ENCODE measurements at regions not wholly inside any gene's neighbourhood (a gene's known extent, or its start where the extent isn't known, plus 50 kb on each side); places are given as distances from the start of the nearest gene placed in this dataset.
"Not testable (repeated sequence)": the region's sequence is repeated elsewhere in the genome, so short reads cannot be mapped to it uniquely, and the experiment has no call there.

DNA sequence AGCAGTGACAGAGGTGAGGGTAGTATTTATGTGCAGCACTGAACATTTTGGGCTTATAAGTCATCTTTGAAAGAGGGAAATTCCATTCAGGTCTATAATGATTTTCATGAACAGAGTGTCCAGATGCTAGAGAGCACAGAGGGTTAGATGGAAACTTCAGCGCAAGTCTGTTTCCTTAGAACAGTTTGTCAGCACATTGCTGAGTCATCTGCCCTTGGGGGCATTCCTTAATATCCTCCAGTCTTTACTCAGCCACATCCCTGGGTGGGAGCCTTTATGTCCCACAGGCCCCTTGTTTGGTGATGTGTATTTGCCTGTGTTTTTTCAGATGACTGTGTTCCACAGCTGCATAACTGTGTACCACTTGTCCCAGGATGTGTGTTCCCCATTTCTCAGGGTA lies 138.5 kb upstream of the S1PR3 start:
- Mint-ChIP-seq H3K4me1 (ENCODE audit: low read depth) (no peaks in the 10 kb centered on the region), H3K27me3 (ENCODE audit: low read depth) (peaks cover 48% of the 10 kb centered on the region), H3K9me3 (peaks cover 15% of the 10 kb centered on the region), H3K27ac (no peak overlapping the region), H3K4me3 (no peak overlapping the region), H3K36me3 (ENCODE audit: low read depth) (peaks cover 4% of the 10 kb centered on the region)
- intact Hi-C loops (cut with micrococcal nuclease), result no loop called here
- CTCF ChIA-PET, result no interaction called here
- no peak for DNase-seq

DNA sequence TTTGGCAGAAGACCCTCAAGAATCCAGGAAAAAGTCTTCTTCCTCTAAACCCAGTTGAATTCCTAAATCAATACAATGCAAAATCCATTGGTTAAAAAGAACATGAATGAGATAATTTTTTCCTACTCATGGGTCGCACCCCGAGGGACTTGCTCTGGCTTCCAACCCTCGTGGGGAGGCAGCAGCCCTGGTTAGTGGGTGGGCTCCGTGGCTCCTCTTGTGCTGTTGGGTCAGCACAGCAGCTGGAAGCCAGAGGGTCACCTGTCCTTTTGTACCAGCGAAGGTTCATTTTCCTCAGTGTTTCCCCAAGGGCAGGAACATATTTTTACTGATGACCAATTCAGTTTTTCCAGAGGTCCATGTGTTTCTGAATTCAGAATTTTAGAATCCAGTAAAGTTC lies 120.6 kb upstream of the S1PR3 start:
- peaks cover 21% of the 10 kb centered on the region for H3K27me3 Mint-ChIP-seq (ENCODE audit: low read depth)
- intact Hi-C loops (cut with micrococcal nuclease), result no loop called here
- no peak for DNase-seq
- H3K4me1 Mint-ChIP-seq (ENCODE audit: low read depth), result peaks cover 2% of the 10 kb centered on the region
- no peaks in the 10 kb centered on the region for H3K36me3 Mint-ChIP-seq (ENCODE audit: low read depth)
- CTCF ChIA-PET, result no interaction called here
- H3K9me3 Mint-ChIP-seq, result peaks cover 7% of the 10 kb centered on the region
- no peak overlapping the region for H3K27ac Mint-ChIP-seq
- H3K4me3 Mint-ChIP-seq, result no peak overlapping the region

GRCh38 chr9:88871669-88872068 lies 119.6 kb upstream of the S1PR3 start:
- intact Hi-C loops (cut with micrococcal nuclease), result no loop called here
- H3K27me3 Mint-ChIP-seq (ENCODE audit: low read depth), result peaks cover 21% of the 10 kb centered on the region
- H3K9me3 Mint-ChIP-seq, result peaks cover 7% of the 10 kb centered on the region
- no peaks in the 10 kb centered on the region for H3K36me3 Mint-ChIP-seq (ENCODE audit: low read depth)
- DNase-seq, result no peak
- CTCF ChIA-PET, result no interaction called here
- peaks cover 2% of the 10 kb centered on the region for H3K4me1 Mint-ChIP-seq (ENCODE audit: low read depth)
- H3K4me3 Mint-ChIP-seq, result no peak overlapping the region
- H3K27ac Mint-ChIP-seq, result no peak overlapping the region

DNA sequence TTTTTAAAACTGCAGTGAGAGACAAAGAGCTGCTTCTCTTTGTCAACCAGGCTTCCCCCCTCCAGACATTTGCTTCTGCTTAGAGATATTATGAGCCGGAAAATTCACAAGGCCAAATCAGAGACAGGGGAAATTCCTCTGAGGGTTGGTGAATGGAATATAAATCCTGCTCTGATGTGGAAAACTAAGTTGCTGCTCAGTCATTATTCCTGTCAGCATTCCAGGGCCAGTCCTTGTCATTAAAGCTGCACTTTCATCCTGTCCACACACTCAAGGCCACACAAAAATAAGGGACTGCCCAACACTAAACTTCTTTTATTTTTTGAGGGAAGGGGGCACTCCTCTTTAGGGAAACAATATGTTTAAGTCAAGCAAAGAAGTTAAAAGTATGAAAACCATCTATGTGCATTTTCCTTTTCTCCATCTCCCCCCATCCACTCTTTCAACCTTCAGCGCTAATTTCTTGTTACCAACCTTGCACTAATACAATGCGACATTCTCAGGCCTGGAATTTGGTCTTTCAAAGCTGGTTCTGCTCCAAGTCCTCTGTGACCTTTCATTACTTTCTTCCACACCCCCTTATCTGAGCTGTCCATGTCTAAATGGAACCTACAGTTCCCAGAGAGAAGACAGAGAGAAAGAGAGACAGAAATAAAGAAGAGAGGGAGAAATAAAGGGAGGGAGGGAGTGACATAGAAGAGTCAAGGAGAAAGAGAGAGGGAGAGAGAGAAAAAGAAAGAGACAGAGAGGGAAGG lies 118.9 kb upstream of the S1PR3 start:
- CTCF ChIA-PET, result no interaction called here
- H3K36me3 Mint-ChIP-seq (ENCODE audit: low read depth), result no peaks in the 10 kb centered on the region
- intact Hi-C loops (cut with micrococcal nuclease), result no loop called here

DNA sequence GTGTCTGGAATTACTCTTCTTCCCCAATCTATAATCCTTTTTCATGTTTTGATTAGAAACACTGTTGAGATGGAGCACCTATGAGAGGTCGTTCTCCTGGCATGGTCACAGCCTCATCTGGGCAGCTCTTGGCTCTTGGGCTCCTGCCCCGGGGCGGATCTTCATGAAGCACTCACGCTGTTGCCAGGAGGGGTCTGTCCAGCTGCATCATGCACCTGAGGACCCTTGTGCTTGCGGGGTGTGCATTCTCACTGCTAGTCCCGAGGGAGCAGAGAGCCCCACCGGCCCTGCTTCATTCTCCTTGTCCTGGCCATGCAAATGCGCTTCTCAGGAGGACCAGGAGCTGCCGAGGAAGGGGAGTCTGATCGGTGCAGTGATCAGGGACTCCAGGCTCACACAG lies 117.6 kb upstream of the S1PR3 start:
- no peaks in the 10 kb centered on the region for H3K36me3 Mint-ChIP-seq (ENCODE audit: low read depth)
- H3K4me3 Mint-ChIP-seq, result no peak overlapping the region
- peaks cover 27% of the 10 kb centered on the region for H3K27me3 Mint-ChIP-seq (ENCODE audit: low read depth)
- intact Hi-C loops (cut with micrococcal nuclease), result no loop called here
- no peak overlapping the region for H3K27ac Mint-ChIP-seq
- DNase-seq, result no peak
- peaks cover 2% of the 10 kb centered on the region for H3K4me1 Mint-ChIP-seq (ENCODE audit: low read depth)
- CTCF ChIA-PET, result no interaction called here
- peaks cover 5% of the 10 kb centered on the region for H3K9me3 Mint-ChIP-seq

More for the DNA sequence above, 118.9 kb upstream of the S1PR3 start:
- H3K27me3 Mint-ChIP-seq (ENCODE audit: low read depth), result peaks cover 21% of the 10 kb centered on the region
- peaks cover 7% of the 10 kb centered on the region for H3K9me3 Mint-ChIP-seq
- peaks cover 2% of the 10 kb centered on the region for H3K4me1 Mint-ChIP-seq (ENCODE audit: low read depth)
- H3K27ac Mint-ChIP-seq, result no peak overlapping the region
- DNase-seq, result no peak
- H3K4me3 Mint-ChIP-seq, result no peak overlapping the region

DNA sequence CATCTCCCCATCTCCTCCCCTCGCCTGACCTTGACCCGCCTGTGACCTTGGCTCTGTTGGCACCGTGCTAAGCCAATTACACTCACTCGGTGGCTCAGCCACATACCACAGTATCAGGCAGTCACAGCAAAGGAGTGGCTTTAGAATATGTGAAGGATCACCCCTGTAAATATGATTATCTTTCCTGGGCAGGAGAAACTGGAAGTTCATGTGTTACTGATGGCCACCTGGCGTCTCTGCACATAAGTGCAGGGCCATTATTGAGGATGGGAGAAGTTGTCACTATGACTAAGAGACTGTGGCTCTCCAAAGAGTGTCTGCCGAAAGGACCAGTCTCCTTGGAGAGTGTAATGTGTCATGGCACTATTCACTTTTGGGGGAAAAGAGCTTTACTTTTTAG lies 116.9 kb upstream of the S1PR3 start:
- Mint-ChIP-seq H3K27ac (no peak overlapping the region), H3K9me3 (no peaks in the 10 kb centered on the region), H3K4me1 (ENCODE audit: low read depth) (peaks cover 2% of the 10 kb centered on the region), H3K27me3 (ENCODE audit: low read depth) (peaks cover 19% of the 10 kb centered on the region), H3K36me3 (ENCODE audit: low read depth) (no peaks in the 10 kb centered on the region), H3K4me3 (no peak overlapping the region)
- CTCF ChIA-PET, result no interaction called here
- intact Hi-C loops (cut with micrococcal nuclease), result no loop called here
- DNase-seq, result no peak

DNA sequence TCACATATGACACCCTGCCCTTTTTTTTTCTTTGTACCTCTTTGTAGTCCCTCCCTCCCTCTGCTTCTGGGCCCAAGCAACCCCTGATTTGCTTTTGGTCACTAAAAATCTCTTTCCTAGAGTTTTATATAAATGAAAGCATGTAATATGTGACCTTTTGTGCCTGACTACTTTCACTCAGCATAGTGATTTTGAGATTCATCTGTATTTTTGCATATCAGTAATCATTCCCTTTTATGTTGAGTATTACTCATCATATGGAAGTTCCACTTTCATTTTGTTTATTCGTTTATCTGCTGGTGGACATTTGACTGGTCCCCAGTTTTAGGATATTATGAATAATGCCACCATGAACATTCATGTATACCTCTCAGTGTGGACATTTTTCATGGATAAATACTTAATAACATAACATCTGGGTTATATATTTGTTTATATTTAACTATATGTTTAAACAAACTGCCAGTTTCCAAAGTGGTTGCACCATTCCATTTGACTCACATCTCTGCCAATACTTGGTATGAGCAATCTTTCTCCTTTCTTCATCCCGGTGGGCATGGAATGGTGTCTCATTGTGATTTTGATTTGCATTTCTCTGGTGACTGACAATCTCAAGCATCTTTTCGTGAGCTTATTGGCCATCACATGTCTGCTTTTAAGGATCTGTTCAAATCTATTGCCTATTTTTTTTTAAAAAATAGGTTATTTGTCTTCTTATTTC lies 115.7 kb upstream of the S1PR3 start:
- peaks cover 15% of the 10 kb centered on the region for H3K27me3 Mint-ChIP-seq (ENCODE audit: low read depth)
- CTCF ChIA-PET, result interaction anchor here (0.6 kb wide), 1 partner anchor 46 kb away, joined by 5 read pairs; no protein-coding TSS in a partner anchor
- no peak for DNase-seq
- H3K4me1 Mint-ChIP-seq (ENCODE audit: low read depth), result peaks cover 2% of the 10 kb centered on the region
- intact Hi-C loops (cut with micrococcal nuclease), result no loop called here
- no peaks in the 10 kb centered on the region for H3K9me3 Mint-ChIP-seq
- no peak overlapping the region for H3K27ac Mint-ChIP-seq
- H3K36me3 Mint-ChIP-seq (ENCODE audit: low read depth), result no peaks in the 10 kb centered on the region
- H3K4me3 Mint-ChIP-seq, result no peak overlapping the region

DNA sequence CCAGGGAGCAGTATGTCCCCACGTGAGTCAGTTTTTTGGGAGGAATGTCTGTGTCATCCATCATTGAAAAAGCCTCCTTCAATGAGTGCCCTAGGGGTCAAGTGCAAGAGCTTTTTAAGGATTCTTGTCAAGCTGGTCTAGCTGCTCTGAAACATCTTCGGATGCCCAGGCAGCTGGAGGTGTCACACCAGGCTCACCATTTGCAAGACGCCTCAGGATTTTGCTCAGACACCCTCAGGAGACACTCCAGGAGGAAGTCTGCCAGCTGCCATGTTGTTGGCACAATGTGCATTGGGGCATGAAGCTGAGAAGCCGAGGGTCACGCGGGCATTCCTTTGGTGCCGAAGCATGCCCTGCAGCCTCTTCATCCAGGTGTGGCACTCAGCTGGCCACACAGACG lies 111.1 kb upstream of the S1PR3 start:
- H3K36me3 Mint-ChIP-seq (ENCODE audit: low read depth), result peaks cover 2% of the 10 kb centered on the region
- peaks cover 16% of the 10 kb centered on the region for H3K9me3 Mint-ChIP-seq
- H3K4me1 Mint-ChIP-seq (ENCODE audit: low read depth), result peaks cover 14% of the 10 kb centered on the region
- H3K4me3 Mint-ChIP-seq, result no peak overlapping the region
- CTCF ChIA-PET, result no interaction called here
- H3K27me3 Mint-ChIP-seq (ENCODE audit: low read depth), result peaks cover 7% of the 10 kb centered on the region
- no peak overlapping the region for H3K27ac Mint-ChIP-seq
- intact Hi-C loops (cut with micrococcal nuclease), result no loop called here
- DNase-seq, result no peak

- DNase-seq; H3K36me3 Mint-ChIP-seq (ENCODE audit: low read depth); CTCF ChIA-PET; H3K4me3 Mint-ChIP-seq; intact Hi-C loops (cut with micrococcal nuclease); H3K27me3 Mint-ChIP-seq (ENCODE audit: low read depth); H3K27ac Mint-ChIP-seq: not testable (repeated sequence)
- peaks cover 15% of the 10 kb centered on the region for H3K4me1 Mint-ChIP-seq (ENCODE audit: low read depth)
- H3K9me3 Mint-ChIP-seq, result peaks cover 16% of the 10 kb centered on the region
These were observed 107.0 kb upstream of the S1PR3 start for GRCh38 chr9:88884291-88884690.

DNA sequence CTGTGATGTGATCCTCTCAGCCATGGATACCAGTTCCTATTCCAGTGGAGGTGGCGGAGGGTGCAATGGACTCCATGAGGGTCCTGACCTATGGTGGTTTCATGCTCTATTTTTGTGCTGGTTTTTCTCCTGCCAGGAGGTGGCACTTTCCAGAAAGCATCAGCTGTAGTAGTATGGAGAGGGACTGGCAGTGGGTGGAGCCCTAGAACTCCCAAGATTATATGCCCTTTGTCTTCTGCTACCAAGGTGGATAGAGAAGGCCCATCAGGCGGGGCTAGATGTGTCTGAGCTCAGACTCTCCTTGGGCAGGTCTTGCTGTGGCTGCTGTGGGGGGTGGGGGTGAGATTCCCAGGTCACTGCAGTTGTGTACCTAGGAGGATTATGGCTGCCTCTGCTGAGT lies 104.5 kb upstream of the S1PR3 start:
- DNase-seq; intact Hi-C loops (cut with micrococcal nuclease); CTCF ChIA-PET; H3K4me3 Mint-ChIP-seq; H3K27ac Mint-ChIP-seq; H3K36me3 Mint-ChIP-seq (ENCODE audit: low read depth); H3K27me3 Mint-ChIP-seq (ENCODE audit: low read depth): not testable (repeated sequence)
- Mint-ChIP-seq H3K4me1 (ENCODE audit: low read depth) (peaks cover 25% of the 10 kb centered on the region), H3K9me3 (peaks cover 15% of the 10 kb centered on the region)

DNA sequence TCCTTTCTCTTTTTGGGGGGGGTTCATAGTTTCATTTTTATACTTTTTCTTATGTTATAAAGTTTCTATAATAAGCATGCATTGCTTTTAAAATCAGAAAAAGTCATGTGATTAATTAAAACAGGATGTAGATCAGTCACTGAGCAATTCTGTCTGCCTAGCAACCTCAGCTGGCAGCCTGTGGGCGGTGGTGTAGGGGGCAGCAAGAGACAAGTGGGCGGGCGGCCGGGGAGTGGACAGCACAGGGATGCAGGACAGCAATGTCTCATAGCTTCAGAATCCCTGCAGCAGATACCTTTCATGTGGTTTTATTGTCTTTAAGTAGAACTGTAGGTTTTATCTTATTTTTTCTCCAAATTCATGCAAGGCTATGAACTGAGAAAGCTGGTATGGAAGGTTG lies 101.9 kb upstream of the S1PR3 start:
- Mint-ChIP-seq H3K4me1 (ENCODE audit: low read depth) (peaks cover 20% of the 10 kb centered on the region), H3K36me3 (ENCODE audit: low read depth) (no peaks in the 10 kb centered on the region), H3K27me3 (ENCODE audit: low read depth) (peaks cover 15% of the 10 kb centered on the region), H3K9me3 (no peaks in the 10 kb centered on the region), H3K27ac (no peak overlapping the region), H3K4me3 (no peak overlapping the region)
- DNase-seq, result no peak
- CTCF ChIA-PET, result no interaction called here
- intact Hi-C loops (cut with micrococcal nuclease), result no loop called here

DNA sequence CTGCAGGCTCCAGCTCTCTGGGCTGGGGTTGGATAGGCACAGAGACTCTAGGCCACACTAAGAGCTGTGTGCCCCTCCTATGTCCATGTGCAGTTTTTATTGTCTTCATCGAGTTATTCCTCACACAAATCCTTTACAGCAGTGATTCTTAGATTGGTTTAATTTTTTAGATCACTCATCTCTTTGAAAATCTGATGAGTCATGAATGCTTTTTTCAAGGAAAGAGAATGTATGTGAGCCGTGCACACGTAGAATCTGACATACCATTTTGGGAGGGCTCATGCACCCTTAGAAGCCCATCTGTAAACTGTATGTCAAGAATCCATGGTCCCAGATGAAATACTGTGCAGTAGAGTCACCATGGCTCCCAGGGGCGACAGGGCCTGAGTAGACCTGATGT lies 100.7 kb upstream of the S1PR3 start:
- no peak for DNase-seq
- no peaks in the 10 kb centered on the region for H3K36me3 Mint-ChIP-seq (ENCODE audit: low read depth)
- peaks cover 10% of the 10 kb centered on the region for H3K4me1 Mint-ChIP-seq (ENCODE audit: low read depth)
- H3K9me3 Mint-ChIP-seq, result no peaks in the 10 kb centered on the region
- no peak overlapping the region for H3K4me3 Mint-ChIP-seq
- intact Hi-C loops (cut with micrococcal nuclease), result no loop called here
- peaks cover 15% of the 10 kb centered on the region for H3K27me3 Mint-ChIP-seq (ENCODE audit: low read depth)
- CTCF ChIA-PET, result no interaction called here
- no peak overlapping the region for H3K27ac Mint-ChIP-seq

GRCh38 chr9:88891040-88891439 lies 100.2 kb upstream of the S1PR3 start:
- Mint-ChIP-seq H3K4me1 (ENCODE audit: low read depth) (peaks cover 10% of the 10 kb centered on the region), H3K27ac (no peak overlapping the region), H3K36me3 (ENCODE audit: low read depth) (no peaks in the 10 kb centered on the region), H3K9me3 (no peaks in the 10 kb centered on the region), H3K27me3 (ENCODE audit: low read depth) (peaks cover 15% of the 10 kb centered on the region), H3K4me3 (no peak overlapping the region)
- CTCF ChIA-PET, result no interaction called here
- intact Hi-C loops (cut with micrococcal nuclease), result no loop called here
- DNase-seq, result no peak
